HCT116 (cell line): ENCODE measurements at regions not wholly inside any gene's neighbourhood (a gene's known extent, or its start where the extent isn't known, plus 50 kb on each side); places are given as distances from the start of the nearest gene placed in this dataset.

Experiments
- ATAC-seq: fragments of 200-7000 bp; cut with Tn5 transposase; 2 replicates; pipeline ENCODE4 v1.9.1; 2020; ENCODE audit warnings: mild to moderate bottlenecking, moderate library complexity
- BruUV-seq: library from RNA; stranded (reverse); fragments of 400-500 nt; replicated peaks from 2 replicates; lab custom pipeline; 2021; lab: Mats Ljungman, UMichigan
- CTCF ChIA-PET: fragments of 300-600 bp; sonication (Branson Sonifier 250); formaldehyde crosslinking; loops from one replicate; lab custom pipeline; 2021; ENCODE audit warnings: antibody characterized with exemption; lab: Charles Lee
- POLR2A ChIA-PET: fragments of 300-600, 350-600 bp; sonication (Branson Sonifier 250); formaldehyde crosslinking; loops from one replicate; lab custom pipeline; 2021; ENCODE audit warnings: antibody characterized with exemption; lab: Charles Lee
- RAD21 ChIA-PET, 2 experiments: fragments of 300-600 bp; sonication (Branson Sonifier 250); formaldehyde crosslinking; loops; one replicate each; lab custom pipeline; 2023; ENCODE audit warnings: low total read pairs in 2 of 2; ENCODE audit not compliant: uncharacterized antibody in 2 of 2, unreplicated experiment in 2 of 2, low non-redundant PET in 1 of 2; lab: Charles Lee
- DNase-seq: peaks from one replicate; pipeline ENCODE4 v3.0.0-alpha.2; 2010; ENCODE audit warnings: low read depth, low spot score
- H2AFZ ChIP-seq: fragments of 200-600 bp; shearing (Covaris generic), sonication (generic); 2 replicates; pipeline ENCODE4 v1.6.1; 2017; ENCODE audit warnings: low read depth, mixed run types, mixed read lengths, antibody characterized with exemption, low read length; ENCODE audit not compliant: poor library complexity, severe bottlenecking
- H3K27ac ChIP-seq: 2 replicates; pipeline ENCODE4 v1.5.1; 2012; ENCODE audit warnings: low read depth, low read length
- H3K27me3 ChIP-seq: fragments of 200-600 bp; sonication (generic); 2 replicates; pipeline ENCODE4 v1.6.1; 2016; ENCODE audit warnings: mixed run types, low read length, mixed read lengths; ENCODE audit not compliant: insufficient read depth
- H3K36me3 ChIP-seq, 2 experiments: fragments of 200-500 bp in 1 of 2; fragments of 200-600 bp in 1 of 2; sonication (Bioruptor generic) in 1 of 2; sonication (generic) in 1 of 2; 2 replicates each; pipeline versions ENCODE4 v1.5.1 to v1.6.1; 2014 to 2016; ENCODE audit warnings: low read length in 2 of 2, inconsistent platforms in 1 of 2, mixed read lengths in 1 of 2, mixed run types in 1 of 2; ENCODE audit not compliant: insufficient read depth in 2 of 2, control insufficient read depth in 1 of 2
- H3K4me1 ChIP-seq, 2 experiments: fragments of 200-600 bp in 1 of 2; sonication (generic) in 1 of 2; 2 replicates each; pipeline versions ENCODE4 v1.5.1 to v1.6.1; 2012 to 2017; ENCODE audit warnings: low read length in 2 of 2, inconsistent platforms in 1 of 2, mild to moderate bottlenecking in 1 of 2, mixed read lengths in 1 of 2, mixed run types in 1 of 2, moderate library complexity in 1 of 2; ENCODE audit not compliant: insufficient read depth in 2 of 2, control insufficient read depth in 1 of 2
- H3K4me2 ChIP-seq: fragments of 200-600 bp; sonication (generic); 2 replicates; pipeline ENCODE4 v1.6.1; 2017; ENCODE audit warnings: mixed run types, low read length, mixed read lengths
- H3K4me3 ChIP-seq, 2 experiments: fragments of 200-600 bp in 1 of 2; sonication (generic) in 1 of 2; replicated peaks in 1 of 2; 2 replicates each; pipeline ENCODE4 v1.5.1; 2011 to 2016; ENCODE audit warnings: low read length in 2 of 2, control low read depth in 1 of 2, low read depth in 1 of 2, mild to moderate bottlenecking in 1 of 2, mixed read lengths in 1 of 2, mixed run types in 1 of 2
- H3K79me2 ChIP-seq: fragments of 200-600 bp; sonication (generic); 2 replicates; pipeline ENCODE4 v1.6.1; 2017; ENCODE audit warnings: mild to moderate bottlenecking, mixed run types, low read length, moderate library complexity, mixed read lengths; ENCODE audit not compliant: insufficient read depth
- H3K9ac ChIP-seq: fragments of 200-600 bp; sonication (generic); 2 replicates; pipeline ENCODE4 v1.6.1; 2016; ENCODE audit warnings: low read length, mixed read lengths
- H3K9me2 ChIP-seq: fragments of 200-600 bp; sonication (generic), shearing (Covaris generic); 2 replicates; pipeline ENCODE4 v1.6.1; 2017; ENCODE audit warnings: mixed run types, mild to moderate bottlenecking, moderate library complexity; ENCODE audit not compliant: insufficient read depth
- H3K9me3 ChIP-seq, 2 experiments: fragments of 200-500 bp in 1 of 2; fragments of 200-600 bp in 1 of 2; sonication (Bioruptor generic) in 1 of 2; sonication (generic) in 1 of 2; 2 replicates each; pipeline ENCODE4 v1.6.1; 2014 to 2017; ENCODE audit warnings: low read length in 2 of 2, mixed read lengths in 2 of 2, inconsistent platforms in 1 of 2, low read depth in 1 of 2, mild to moderate bottlenecking in 1 of 2, mixed run types in 1 of 2, moderate library complexity in 1 of 2; ENCODE audit not compliant: control insufficient read depth in 1 of 2, insufficient read depth in 1 of 2
- H4K20me1 ChIP-seq: fragments of 200-600 bp; sonication (generic), shearing (Covaris generic); 2 replicates; pipeline ENCODE4 v1.6.1; 2017; ENCODE audit warnings: mixed run types, mild to moderate bottlenecking, moderate library complexity; ENCODE audit not compliant: insufficient read depth
- CBX3 ChIP-seq: IDR thresholded peaks from 2 replicates; pipeline ENCODE4 v1.6.1; 2012; ENCODE audit warnings: low read depth
- EGR1 ChIP-seq: IDR thresholded peaks from 2 replicates; pipeline ENCODE4 v1.6.1; 2012; ENCODE audit warnings: low read depth
- ELF1 ChIP-seq: IDR thresholded peaks from 2 replicates; pipeline ENCODE4 v1.6.1; 2012; ENCODE audit warnings: low read depth, borderline replicate concordance
- EZH2phosphoT487 ChIP-seq: fragments of 200-600 bp; IDR thresholded peaks from 2 replicates; pipeline ENCODE4 v1.6.1; 2018; ENCODE audit warnings: antibody characterized with exemption, borderline replicate concordance
- FOSL1 ChIP-seq: IDR thresholded peaks from 2 replicates; pipeline ENCODE4 v1.6.1; 2012; ENCODE audit warnings: low read depth
- JUND ChIP-seq: IDR thresholded peaks from 2 replicates; pipeline ENCODE4 v1.6.1; 2012
- POLR2AphosphoS5 ChIP-seq: IDR thresholded peaks from 2 replicates; pipeline ENCODE4 v1.6.1; 2011; ENCODE audit warnings: mild to moderate bottlenecking, low read depth, low read length, moderate library complexity
- RAD21 ChIP-seq: IDR thresholded peaks from 2 replicates; pipeline ENCODE4 v1.6.1; 2012; ENCODE audit warnings: low read depth, mild to moderate bottlenecking
- SIN3A ChIP-seq: IDR thresholded peaks from 2 replicates; pipeline ENCODE4 v1.6.1; 2012; ENCODE audit warnings: low read depth
- SP1 ChIP-seq: IDR thresholded peaks from 2 replicates; pipeline ENCODE4 v1.6.1; 2012; ENCODE audit warnings: low read depth
- SRF ChIP-seq: IDR thresholded peaks from 2 replicates; pipeline ENCODE4 v1.6.1; 2012; ENCODE audit warnings: low read depth
- TCF7L2 ChIP-seq: IDR thresholded peaks from 2 replicates; pipeline ENCODE4 v1.7.0; 2011; ENCODE audit warnings: borderline replicate concordance, inconsistent platforms; ENCODE audit not compliant: insufficient read depth, insufficient read length; ENCODE audit errors: extremely low read depth
- YY1 ChIP-seq: IDR thresholded peaks from 2 replicates; pipeline ENCODE4 v1.6.1; 2011; ENCODE audit warnings: low read length, low read depth, moderate library complexity, mild to moderate bottlenecking; ENCODE audit not compliant: insufficient replicate concordance; ENCODE audit errors: extremely low read depth
- ZFX ChIP-seq: fragments of 450-650 bp; IDR thresholded peaks from 2 replicates; pipeline ENCODE4 v1.6.1; 2017
- intact Hi-C: fragments of 100-400 bp; cut with micrococcal nuclease; formaldehyde crosslinking; loops from 2 replicates; pipeline ENCODE4 v1.10.0; 2022
- TF ChIP-seq, protein P1 (sequence below): IDR thresholded peaks from 2 replicates; pipeline ENCODE4 v1.6.1; 2012
- TF ChIP-seq, protein P2 (sequence below): IDR thresholded peaks from 2 replicates; pipeline ENCODE4 v1.6.1; 2012
- TF ChIP-seq, protein P3 (sequence below), 3 experiments: fragments of 200-600 bp in 1 of 3; sonication (generic) in 1 of 3; IDR thresholded peaks in 2 of 3; conservative IDR thresholded peaks in 1 of 3; 2 replicates each; pipeline ENCODE4 v1.5.1; 2012 to 2017; ENCODE audit warnings: low read depth in 2 of 3, low read length in 2 of 3, antibody characterized with exemption in 1 of 3, borderline replicate concordance in 1 of 3, control low read depth in 1 of 3, mild to moderate bottlenecking in 1 of 3, mixed read lengths in 1 of 3, mixed run types in 1 of 3, moderate library complexity in 1 of 3; ENCODE audit not compliant: insufficient read depth in 1 of 3

DNA sequence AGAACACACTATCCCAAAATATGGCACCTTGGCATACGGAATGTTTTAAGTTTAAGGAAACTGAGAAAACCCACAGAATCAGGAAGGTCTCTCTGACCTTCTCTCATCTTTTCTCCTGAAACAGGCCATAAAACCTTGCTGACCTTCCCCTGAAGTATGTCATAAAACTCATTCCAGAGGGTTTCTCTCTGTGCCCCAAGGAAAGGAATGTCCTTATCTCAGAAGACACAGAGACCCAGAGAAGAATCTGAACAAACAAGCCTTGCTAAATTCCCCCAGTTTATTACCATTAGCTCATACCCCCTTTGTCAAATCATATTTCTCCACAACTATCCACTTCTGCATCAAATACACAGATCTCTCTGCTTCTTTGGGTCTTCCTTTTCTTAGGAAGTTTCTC lies 603.1 kb downstream of the MCTP2 start:
- no peak overlapping the region for H2AFZ ChIP-seq
- no TSS peak for BruUV-seq
- no peak overlapping the region for H3K27ac ChIP-seq
- H3K9ac ChIP-seq, result no peak overlapping the region
- intact Hi-C loops, result no loop called here
- no peaks in the 10 kb centered on the region for H4K20me1 ChIP-seq
- TF ChIP-seq SIN3A (no peak), ZFX (no peak), YY1 (no peak), CBX3 (no peak), FOSL1 (no peak), TCF7L2 (no peak), RAD21 (no peak), JUND (no peak), EGR1 (no peak), EZH2phosphoT487 (no peak), POLR2AphosphoS5 (no peak), ELF1 (no peak), SP1 (no peak), SRF (no peak)
- TF ChIP-seq, protein P1, sequence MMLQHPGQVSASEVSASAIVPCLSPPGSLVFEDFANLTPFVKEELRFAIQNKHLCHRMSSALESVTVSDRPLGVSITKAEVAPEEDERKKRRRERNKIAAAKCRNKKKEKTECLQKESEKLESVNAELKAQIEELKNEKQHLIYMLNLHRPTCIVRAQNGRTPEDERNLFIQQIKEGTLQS, result no peak
- TF ChIP-seq, protein P2, sequence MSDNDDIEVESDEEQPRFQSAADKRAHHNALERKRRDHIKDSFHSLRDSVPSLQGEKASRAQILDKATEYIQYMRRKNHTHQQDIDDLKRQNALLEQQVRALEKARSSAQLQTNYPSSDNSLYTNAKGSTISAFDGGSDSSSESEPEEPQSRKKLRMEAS, result no peak
- TF ChIP-seq, protein P3, sequence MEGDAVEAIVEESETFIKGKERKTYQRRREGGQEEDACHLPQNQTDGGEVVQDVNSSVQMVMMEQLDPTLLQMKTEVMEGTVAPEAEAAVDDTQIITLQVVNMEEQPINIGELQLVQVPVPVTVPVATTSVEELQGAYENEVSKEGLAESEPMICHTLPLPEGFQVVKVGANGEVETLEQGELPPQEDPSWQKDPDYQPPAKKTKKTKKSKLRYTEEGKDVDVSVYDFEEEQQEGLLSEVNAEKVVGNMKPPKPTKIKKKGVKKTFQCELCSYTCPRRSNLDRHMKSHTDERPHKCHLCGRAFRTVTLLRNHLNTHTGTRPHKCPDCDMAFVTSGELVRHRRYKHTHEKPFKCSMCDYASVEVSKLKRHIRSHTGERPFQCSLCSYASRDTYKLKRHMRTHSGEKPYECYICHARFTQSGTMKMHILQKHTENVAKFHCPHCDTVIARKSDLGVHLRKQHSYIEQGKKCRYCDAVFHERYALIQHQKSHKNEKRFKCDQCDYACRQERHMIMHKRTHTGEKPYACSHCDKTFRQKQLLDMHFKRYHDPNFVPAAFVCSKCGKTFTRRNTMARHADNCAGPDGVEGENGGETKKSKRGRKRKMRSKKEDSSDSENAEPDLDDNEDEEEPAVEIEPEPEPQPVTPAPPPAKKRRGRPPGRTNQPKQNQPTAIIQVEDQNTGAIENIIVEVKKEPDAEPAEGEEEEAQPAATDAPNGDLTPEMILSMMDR (IDR thresholded peaks at IDR 0.05 in 2 of 3, conservative IDR thresholded peaks at IDR 0.05 in 1 of 3; ENCODE audit: borderline replicate concordance in 1 of 3, insufficient read depth in 1 of 3, low read depth in 2 of 3, low read length in 2 of 3), result no peak
- no peaks in the 10 kb centered on the region for H3K27me3 ChIP-seq
- no peaks in the 10 kb centered on the region for H3K36me3 ChIP-seq
- no peak overlapping the region for H3K4me2 ChIP-seq
- ChIA-PET POLR2A (no interaction called here), CTCF (no interaction called here), RAD21 (no interaction called here)
- no peaks in the 10 kb centered on the region for H3K79me2 ChIP-seq
- H3K9me2 ChIP-seq, result no peaks in the 10 kb centered on the region
- no peak overlapping the region for H3K4me3 ChIP-seq
- no peak for DNase-seq
- H3K9me3 ChIP-seq, result no peaks in the 10 kb centered on the region; a peak in 1 of 4 replicates
- no peak for ATAC-seq
- H3K4me1 ChIP-seq, result no peaks in the 10 kb centered on the region
